NCI-H82 (cell line): ENCODE measurements at regions not wholly inside any gene's neighbourhood (a gene's known extent, or its start where the extent isn't known, plus 50 kb on each side); places are given as distances from the start of the nearest gene placed in this dataset.

Experiments
- DNase-seq: peaks from one replicate; lab custom pipeline; 2025; lab: John Stamatoyannopoulos, UW

DNA sequence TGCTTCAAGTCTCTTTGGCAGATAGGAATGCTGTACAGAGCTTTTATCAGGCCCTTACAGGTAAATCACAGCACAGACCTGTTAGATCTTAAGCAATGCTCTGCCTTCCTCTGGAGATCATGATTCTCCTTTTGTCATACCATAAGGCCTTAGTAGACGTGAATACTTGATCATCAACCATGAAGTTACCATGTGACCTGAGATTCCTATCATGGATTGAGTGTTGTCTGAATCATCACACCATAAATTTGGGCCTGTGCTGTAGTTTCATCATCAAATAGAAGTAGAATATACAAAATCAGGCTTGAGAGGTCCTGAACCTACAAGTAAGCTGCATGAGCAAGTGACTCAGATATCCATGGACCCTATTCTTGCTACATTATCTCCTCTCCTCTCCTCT lies 466.8 kb upstream of the INTU start:
- no peak for DNase-seq

- DNase-seq, result no peak
These were observed 458.6 kb upstream of the INTU start for GRCh38 chr4:127174201-127174600.

DNA sequence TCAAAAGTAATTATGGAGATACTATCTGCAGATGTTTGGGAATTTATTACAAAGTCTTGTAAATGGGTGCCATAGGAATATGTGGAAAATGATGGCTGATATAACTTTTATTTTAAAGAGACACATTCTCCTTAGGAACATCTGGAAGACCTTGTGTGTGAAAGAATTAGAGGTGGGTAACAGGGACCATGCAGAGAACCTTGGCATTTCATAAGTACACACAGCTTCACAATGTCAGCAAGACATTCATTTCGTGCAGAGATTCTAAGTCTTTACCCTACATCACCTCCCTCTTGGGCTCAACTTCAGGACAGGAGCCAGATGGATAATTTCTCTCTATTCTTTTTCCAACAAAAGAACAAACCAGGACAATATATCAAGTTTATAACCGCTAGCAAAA lies 458.1 kb upstream of the INTU start:
- DNase-seq, result no peak

GRCh38 chr4:127179256-127180087 lies 453.3 kb upstream of the INTU start:
- no peak for DNase-seq

DNA sequence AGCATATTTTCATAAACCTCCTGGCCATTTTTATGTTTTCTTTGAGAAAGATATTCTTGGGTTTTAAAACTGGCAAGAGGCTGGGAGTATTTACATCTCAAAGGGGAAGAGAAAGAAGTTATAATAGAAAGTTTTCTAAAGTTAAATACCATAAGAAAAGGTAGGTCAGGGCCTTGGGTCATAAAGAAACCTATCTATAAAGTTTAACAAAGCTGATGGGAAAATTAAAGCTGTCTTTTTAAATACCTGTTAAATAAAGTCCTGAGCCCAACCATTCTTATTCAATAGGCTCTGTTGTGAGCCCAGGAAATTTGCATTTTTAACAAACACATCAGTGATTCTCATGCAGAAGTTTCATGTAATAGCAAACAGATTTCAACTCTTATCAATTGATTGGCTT lies 451.8 kb upstream of the INTU start:
- no peak for DNase-seq

- no peak for DNase-seq
These were observed 450.1 kb upstream of the INTU start for GRCh38 chr4:127182687-127183086.

DNA sequence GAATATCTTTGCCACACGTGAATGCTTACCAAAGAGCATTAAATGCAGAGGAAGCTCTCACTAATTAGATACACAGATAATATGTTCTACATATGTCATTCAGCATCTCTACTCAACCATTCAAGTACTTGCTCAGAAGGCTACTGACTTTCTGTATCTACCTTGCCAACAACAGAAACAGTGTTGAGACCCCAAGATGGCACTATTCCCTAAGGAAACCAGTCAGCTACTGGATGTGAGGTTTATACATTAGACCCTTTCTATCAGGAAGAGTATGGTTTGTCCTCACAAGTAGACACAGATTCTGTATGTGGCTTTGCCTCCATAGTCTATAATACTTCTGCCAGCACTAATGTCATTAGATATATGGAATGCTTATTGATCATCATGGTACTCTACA lies 443.9 kb upstream of the INTU start:
- no peak for DNase-seq

DNA sequence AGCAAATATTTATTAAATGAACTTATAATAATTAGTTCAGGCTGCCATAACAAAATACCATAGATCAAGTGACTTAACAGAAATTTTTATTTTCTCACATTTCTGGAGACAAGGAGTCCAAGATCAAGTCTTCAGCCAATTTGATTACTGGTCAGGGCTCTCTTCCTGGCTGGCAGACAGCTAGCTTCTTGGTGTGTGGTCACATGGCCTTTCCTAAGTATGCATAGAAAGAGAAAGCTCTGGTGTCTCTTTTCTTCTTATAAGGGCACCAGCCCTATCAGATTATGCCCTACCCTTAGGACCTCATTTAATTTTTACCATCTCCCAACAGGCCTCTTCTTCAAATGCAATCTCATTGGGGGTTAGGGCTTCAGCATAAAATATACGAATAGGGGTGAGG lies 438.5 kb upstream of the INTU start:
- no peak for DNase-seq

DNA sequence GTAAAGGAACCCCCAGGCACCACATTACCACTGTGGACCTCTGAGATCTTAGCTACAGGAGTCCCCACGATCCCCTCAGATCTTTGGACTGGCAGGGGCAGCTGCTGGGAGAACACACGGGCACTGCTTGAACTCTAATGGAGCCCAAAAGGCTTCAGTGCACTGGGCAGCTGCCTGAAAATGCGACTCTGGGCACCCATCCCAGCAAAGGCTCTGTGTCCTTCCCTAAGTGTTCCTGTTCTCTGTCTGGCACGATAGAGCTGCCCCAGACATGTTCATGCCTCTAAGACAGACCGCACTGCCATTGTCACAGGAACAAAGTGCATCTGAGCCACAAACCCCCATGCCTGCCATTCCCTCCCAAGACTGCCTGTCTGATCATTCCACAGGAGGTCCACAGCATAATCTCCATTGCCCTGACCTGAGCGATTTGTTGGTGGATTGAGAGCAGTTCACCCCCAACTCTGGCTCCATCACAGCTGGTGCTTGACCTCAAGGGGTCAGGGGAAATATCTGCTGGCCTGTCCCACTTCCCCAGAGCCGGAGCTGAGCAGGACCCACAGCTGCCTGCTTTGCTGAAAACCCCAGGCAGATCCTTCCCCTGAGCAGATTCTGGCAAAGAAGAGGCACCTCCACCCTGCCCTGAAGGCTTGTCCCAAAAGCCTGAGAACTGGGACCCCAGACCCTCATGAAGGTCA lies 436.0 kb upstream of the INTU start:
- DNase-seq, result no peak

DNA sequence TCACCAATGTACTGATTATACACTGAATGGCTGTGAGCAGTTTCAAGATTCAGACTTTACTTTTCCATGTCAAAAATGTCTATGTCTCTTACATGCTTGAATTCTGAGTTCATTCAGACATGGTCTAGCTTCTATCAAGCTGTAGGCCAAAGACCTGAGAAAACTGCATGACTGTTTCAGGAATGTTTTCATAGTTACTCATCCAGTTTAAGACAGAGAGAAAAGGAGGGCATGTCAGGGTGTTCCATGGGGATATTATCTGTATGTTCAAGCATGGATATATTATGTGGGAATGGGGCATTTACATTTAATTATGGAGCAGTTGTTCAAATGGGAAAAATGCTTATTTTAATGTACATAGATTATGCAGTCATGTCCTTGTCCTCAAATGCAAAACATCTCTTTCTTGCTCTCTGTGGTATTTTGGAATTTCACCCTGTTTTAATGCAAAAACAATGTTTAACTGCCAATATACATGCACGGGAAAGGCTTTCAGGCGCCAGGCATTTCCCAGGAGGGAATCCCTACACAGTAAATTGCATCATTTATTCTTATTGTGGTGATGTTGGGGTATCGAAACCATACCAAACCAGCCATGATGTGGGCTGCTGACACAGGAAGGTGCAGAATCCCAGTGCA lies 429.1 kb upstream of the INTU start:
- no peak for DNase-seq

DNA sequence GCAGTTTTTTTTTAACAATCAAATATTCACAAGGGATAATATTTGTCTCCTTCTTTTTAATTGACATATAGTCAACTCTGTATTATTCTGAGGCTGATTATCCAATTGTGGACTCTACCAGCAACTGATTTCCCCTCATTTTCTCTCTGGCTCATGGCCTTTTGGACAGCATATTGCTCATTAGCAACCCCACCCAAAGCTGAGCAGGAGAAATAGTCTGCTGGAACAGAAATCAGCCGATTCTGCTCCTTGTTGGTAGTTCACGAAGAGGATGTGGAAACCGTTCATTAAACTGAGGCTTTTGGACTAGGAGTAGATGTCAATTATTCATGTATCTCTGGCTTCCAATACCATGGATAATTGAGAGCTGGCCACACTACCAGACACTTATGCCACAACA lies 428.4 kb upstream of the INTU start:
- no peak for DNase-seq

DNA sequence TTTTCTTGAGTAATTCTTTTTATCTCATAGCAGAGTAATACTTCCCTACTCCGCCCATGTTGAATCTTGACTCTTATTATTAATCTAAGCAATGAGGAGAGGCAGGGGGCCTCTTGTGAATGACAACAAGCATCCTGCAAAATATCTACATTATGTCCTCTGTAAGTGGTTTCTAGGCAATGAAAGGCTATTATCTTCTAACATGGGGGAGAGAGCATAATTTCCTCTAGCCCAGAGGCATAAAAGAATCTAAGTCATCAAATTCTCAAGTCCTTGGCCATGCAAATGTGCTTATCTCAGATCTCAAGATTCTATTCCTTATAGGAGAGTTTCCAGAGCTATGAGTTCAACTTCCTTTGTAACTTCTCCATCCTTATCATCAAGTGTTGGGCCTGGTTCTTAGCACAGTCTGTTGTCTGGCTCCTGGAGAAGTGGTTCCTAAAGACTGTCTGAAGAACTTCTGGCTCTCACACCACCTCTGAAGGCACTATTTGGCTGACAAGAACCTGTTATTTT lies 423.1 kb upstream of the INTU start:
- no peak for DNase-seq

DNA sequence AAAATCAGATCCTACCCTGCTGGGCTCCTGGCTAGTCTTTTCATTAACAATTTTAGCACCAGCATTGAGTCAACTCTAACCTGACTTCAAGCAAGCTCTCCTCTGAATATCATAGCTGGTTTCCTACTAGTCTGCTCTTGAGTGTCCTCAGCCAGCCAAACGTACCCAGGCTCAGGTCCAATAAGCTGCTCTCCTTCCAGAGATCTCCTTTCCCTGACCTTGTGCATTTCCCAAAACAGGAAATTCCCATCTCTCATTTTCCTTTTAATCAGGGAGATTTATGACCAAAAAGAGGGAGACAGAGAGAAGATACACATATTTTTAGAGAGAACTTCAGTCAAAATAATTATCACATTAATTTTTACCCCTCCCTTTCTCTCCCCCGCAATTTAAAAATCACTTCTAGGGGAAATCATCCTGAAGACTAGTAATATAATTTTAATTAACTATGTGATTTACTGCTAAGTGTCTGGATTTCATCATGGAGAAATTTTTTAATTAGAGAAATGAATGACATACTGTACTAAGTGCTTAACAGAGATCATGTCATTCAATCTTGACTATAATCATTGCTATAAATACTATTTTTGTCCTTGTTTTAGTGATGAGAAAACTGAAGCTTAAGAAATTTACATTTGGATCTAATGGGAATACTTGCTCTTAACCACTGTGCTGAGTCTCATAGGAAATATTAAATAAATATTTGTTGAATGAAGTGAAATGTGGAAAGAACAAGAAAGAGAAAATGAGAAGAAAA lies 421.7 kb upstream of the INTU start:
- DNase-seq, result no peak

DNA sequence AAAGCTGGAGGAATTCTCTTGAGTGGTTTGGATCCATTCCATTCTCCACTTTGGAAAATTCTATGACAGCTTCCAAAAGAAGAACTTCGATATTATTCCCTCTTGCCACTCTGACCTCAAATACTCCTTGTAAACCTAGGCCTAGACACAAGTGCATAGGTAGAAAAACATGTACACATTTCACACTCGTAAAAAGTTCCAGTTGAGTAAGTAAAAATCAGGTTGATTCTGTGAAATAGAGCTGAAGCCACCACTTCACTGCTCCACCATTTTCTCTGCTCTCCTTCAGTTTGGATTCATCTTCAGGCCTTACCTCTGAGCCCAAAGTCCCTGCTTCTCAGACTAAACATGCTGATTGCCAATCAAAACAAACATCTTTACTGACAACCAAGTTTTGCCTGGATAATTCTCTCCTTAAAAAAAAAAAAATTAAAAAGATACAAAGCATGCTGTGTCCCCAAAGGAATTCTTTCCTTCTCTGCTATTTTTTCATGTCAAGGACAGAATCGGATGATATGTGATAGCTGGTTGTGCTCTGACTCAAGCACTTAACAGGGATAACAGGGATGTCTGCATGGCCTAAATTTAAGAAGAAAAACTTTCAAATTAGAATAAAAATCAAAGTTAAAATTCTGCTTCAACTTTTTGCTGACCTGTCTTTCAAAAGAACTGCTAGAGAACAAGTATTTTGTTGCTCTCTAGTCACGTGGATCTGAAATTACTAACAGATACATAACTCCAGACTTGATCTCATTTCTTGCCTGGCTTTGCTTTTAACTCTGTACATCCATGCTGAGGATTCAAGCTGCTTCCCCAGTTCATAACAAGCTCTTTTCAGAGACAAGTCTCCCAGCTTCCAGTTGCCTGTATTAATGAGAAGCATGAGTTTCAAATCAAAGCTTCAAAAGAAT lies 420.9 kb upstream of the INTU start:
- DNase-seq, result no peak

GRCh38 chr4:127212701-127213100 lies 420.1 kb upstream of the INTU start:
- DNase-seq, result no peak

DNA sequence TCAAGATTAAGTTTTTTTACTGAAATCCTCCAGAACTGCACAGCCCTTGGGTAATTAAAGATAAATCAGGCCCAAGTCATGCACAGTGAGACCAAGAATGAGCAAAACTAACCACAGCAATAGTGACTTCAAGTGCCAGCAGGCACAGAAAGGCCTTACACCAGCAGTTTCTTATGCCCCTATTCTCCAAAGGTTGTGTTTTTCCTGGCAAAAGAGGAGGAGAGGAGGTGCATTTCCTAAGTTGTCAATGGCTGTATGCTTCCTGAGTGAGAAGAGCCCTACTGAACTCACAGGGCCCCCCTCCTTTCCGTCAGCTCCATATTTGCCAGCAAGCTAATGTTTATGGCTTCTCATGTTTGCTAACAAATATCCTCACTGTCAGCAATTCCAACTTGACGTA lies 418.7 kb upstream of the INTU start:
- DNase-seq, result no peak

GRCh38 chr4:127214931-127215330 lies 417.8 kb upstream of the INTU start:
- no peak for DNase-seq

- no peak for DNase-seq
These were observed 415.0 kb upstream of the INTU start for GRCh38 chr4:127217586-127218229.

DNA sequence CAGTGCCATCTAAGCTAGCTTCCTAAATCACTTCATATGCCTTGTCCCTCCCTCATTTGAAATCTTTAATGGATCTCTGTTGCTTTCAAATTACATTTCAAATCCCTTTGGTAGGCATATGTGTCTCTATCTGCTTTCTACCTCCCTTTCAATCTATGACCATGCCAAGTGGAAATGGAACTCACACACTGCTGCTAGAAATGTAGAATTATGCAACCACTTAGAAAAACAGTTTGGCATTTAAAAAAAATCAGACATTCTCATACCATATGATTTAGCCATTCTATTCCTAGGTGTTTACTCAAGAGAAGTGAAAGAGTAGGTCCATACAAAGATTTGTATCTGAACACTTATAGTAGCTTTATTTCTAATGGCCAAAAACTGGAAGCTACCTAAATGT lies 413.5 kb upstream of the INTU start:
- DNase-seq, result no peak

- DNase-seq, result peak; percentile 61
These were observed 408.2 kb upstream of the INTU start for GRCh38 chr4:127224556-127224955.
